Fibroblast of villous mesenchyme (primary cell): ENCODE measurements at regions not wholly inside any gene's neighbourhood (a gene's known extent, or its start where the extent isn't known, plus 50 kb on each side); places are given as distances from the start of the nearest gene placed in this dataset.

Experiments used
- DNase-seq: peaks from one replicate; pipeline ENCODE4 v3.0.0-alpha.2; 2010; ENCODE audit warnings: low read depth
- H3K4me3 ChIP-seq: 2 replicates; pipeline ENCODE4 v1.5.1; 2011; ENCODE audit warnings: low read depth, mild to moderate bottlenecking, low read length
- TF ChIP-seq, protein P1 (sequence below): IDR thresholded peaks from 2 replicates; pipeline ENCODE4 v1.5.1; 2012; ENCODE audit warnings: low read depth, mild to moderate bottlenecking, low read length; ENCODE audit not compliant: insufficient read depth

- no peak overlapping the region for H3K4me3 ChIP-seq
- no peak for DNase-seq
- TF ChIP-seq, protein P1, sequence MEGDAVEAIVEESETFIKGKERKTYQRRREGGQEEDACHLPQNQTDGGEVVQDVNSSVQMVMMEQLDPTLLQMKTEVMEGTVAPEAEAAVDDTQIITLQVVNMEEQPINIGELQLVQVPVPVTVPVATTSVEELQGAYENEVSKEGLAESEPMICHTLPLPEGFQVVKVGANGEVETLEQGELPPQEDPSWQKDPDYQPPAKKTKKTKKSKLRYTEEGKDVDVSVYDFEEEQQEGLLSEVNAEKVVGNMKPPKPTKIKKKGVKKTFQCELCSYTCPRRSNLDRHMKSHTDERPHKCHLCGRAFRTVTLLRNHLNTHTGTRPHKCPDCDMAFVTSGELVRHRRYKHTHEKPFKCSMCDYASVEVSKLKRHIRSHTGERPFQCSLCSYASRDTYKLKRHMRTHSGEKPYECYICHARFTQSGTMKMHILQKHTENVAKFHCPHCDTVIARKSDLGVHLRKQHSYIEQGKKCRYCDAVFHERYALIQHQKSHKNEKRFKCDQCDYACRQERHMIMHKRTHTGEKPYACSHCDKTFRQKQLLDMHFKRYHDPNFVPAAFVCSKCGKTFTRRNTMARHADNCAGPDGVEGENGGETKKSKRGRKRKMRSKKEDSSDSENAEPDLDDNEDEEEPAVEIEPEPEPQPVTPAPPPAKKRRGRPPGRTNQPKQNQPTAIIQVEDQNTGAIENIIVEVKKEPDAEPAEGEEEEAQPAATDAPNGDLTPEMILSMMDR: no peak
Observed at GRCh38 chr9:129493002-129493705, 127.7 kb downstream of the C9orf50 start.

DNA sequence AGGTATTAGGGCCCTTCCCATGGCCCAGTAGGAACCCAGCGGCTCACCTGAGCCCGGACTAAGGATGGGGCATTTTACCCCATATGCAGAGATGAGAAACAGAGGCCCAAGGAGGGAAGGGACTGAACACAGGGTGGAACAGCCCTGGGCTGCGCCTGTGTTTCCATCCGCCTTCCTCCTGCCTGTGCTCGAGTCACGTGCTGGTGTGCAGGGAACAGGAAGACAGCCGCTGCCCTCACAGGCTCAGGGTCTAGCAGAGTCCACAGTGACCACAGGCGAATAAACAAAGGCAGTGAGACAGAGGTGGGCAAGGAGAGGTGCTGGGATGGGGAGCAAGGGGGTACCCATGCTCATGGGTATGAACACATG, 129.4 kb downstream of the C9orf50 start:
- DNase-seq: peak; percentile 76
- TF ChIP-seq, protein P1: no peak
- H3K4me3 ChIP-seq: peak overlapping the region; percentile 62

DNA sequence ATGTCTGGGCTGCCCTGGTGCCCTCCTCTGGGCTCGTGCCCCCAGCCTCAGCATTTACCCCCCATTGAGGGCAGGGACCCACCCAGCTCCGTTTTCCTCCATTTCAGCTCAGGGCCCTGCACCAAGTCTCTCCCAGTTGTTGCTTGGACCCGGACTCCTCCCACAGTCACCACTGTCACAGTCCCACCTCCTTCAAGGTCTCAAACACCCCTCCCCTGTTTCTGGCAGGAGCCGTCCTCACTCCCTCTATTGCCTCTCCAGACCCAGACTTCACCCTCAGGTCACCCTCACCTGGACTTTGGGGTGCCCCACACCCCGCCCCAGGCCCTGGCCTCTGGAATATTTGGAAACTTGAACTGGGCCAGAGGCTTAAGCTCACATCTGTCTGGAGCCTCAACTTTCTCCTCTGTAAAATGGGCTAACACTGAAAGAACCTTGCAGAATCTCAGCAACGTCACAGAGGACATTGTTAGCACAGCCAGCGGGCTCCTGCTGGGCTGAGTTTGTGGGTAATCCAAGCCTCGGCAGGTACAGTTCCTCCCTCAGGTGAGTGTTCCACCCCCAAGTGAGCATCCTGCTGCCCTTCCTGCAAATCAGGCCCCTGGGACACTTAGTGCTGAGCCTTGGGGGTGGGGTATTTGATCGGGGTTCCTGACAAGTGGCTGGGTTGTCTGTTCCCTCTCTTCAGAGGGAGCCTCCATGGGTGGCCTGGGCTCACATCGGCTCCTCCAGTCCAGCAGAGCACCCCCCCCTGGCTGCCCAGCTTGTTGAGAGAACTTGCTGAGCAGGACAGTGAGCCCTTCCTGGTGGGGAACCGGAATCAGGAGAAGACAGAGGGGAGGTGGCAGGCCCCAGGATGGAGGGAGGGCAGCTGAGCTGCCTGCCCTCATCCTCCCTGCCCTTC, 130.1 kb downstream of the C9orf50 start:
- H3K4me3 ChIP-seq: peak overlapping the region; percentile 62
- DNase-seq: no peak
- TF ChIP-seq, protein P1: no peak

GRCh38 chr9:129489838-129490582, 130.9 kb downstream of the C9orf50 start:
- TF ChIP-seq, protein P1: no peak
- DNase-seq: peak; percentile 75
- H3K4me3 ChIP-seq: peak overlapping the region; percentile 62

- H3K4me3 ChIP-seq: peak overlapping the region; percentile 48
- peak; percentile 64 for DNase-seq
- TF ChIP-seq, protein P1: no peak
Observed at GRCh38 chr9:129487658-129488483, 133.0 kb downstream of the C9orf50 start.
